K562 (cell line): ENCODE measurements at regions not wholly inside any gene's neighbourhood (a gene's known extent, or its start where the extent isn't known, plus 50 kb on each side); places are given as distances from the start of the nearest gene placed in this dataset.

Source experiments
- ATAC-seq: fragments of 200-7000 bp; cut with Tn5 transposase; 3 replicates; pipeline ENCODE4 v1.9.1; 2020; ENCODE audit warnings: moderate library complexity
- BruUV-seq: library from RNA; stranded (reverse); fragments of 400-500 nt; replicated peaks from 2 replicates; lab custom pipeline; 2021; lab: Mats Ljungman, UMichigan
- CTCF ChIA-PET: fragments of 300-600 bp; formaldehyde crosslinking; extraction: SDS; loops from one replicate; lab custom pipeline; 2021; ENCODE audit warnings: low intra/inter-chr PET ratio; lab: Yijun Ruan, JAX
- POLR2A ChIA-PET: fragments of 300-600, 350-650 bp; sonication (Branson Sonifier 250); formaldehyde crosslinking; extraction: SDS; loops from one replicate; lab custom pipeline; 2021; ENCODE audit warnings: antibody characterized with exemption, inconsistent platforms; lab: Yijun Ruan, JAX
- DNase-seq, 4 experiments: peaks; one replicate each; pipeline versions ENCODE4 v3.0.0 to v3.0.0-alpha.2; 2011 to 2018; ENCODE audit warnings: low spot score in 3 of 4, mixed read lengths in 3 of 4; ENCODE audit errors: extremely low read depth in 1 of 4
- FAIRE-seq: peaks from 2 replicates; lab custom pipeline; 2011; peaks lifted over from hg19 to GRCh38; lab: Jason Lieb, UNC
- H2AFZ ChIP-seq: 2 replicates; pipeline ENCODE4 v1.6.0; 2011; ENCODE audit warnings: low read depth, low read length, control low read depth, inconsistent platforms
- H3K27ac ChIP-seq: fragments of 200-600 bp; 3 replicates; pipeline ENCODE4 v1.8.0; 2011; ENCODE audit warnings: low read depth, mild to moderate bottlenecking, control low read depth, inconsistent platforms, low read length, moderate library complexity, mixed read lengths; ENCODE audit errors: extremely low read depth
- H3K27me3 ChIP-seq, 2 experiments: fragments of 300-600 bp in 1 of 2; 2 replicates in 1 of 2; 3 replicates in 1 of 2; pipeline versions ENCODE4 v1.6.0 to v1.8.0; 2011; ENCODE audit warnings: inconsistent platforms in 2 of 2, low read length in 2 of 2, mild to moderate bottlenecking in 1 of 2, mixed read lengths in 1 of 2, moderate library complexity in 1 of 2; ENCODE audit not compliant: control insufficient read depth in 2 of 2, insufficient read depth in 2 of 2
- H3K36me3 ChIP-seq: fragments of 300-600 bp; 3 replicates; pipeline ENCODE4 v1.8.0; 2011; ENCODE audit warnings: mild to moderate bottlenecking, low read length, inconsistent platforms; ENCODE audit not compliant: control insufficient read depth, insufficient read depth
- H3K4me1 ChIP-seq, 2 experiments: fragments of 200-600 bp in 1 of 2; replicated peaks in 1 of 2; 2 replicates in 1 of 2; 3 replicates in 1 of 2; pipeline versions ENCODE4 v1.5.1 to v1.8.0; 2011; ENCODE audit warnings: inconsistent platforms in 2 of 2, low read length in 2 of 2, mild to moderate bottlenecking in 1 of 2, mixed read lengths in 1 of 2, moderate library complexity in 1 of 2; ENCODE audit not compliant: control insufficient read depth in 2 of 2, insufficient read depth in 2 of 2
- H3K4me2 ChIP-seq: 2 replicates; pipeline ENCODE4 v1.6.1; 2011; ENCODE audit warnings: low read length, control low read depth, inconsistent platforms, mixed read lengths; ENCODE audit not compliant: insufficient read depth
- H3K4me3 ChIP-seq: fragments of 200-600 bp; sonication (generic), shearing (Covaris generic); 2 replicates; pipeline ENCODE4 v1.5.1; 2016; ENCODE audit warnings: control low read depth, inconsistent platforms
- H3K79me2 ChIP-seq: fragments of 200-600 bp; 3 replicates; pipeline ENCODE4 v1.8.0; 2011; ENCODE audit warnings: low read length, inconsistent platforms; ENCODE audit not compliant: control insufficient read depth, insufficient read depth
- H3K9ac ChIP-seq, 2 experiments: 2 replicates each; pipeline versions ENCODE4 v1.6.0 to v1.6.1; 2011; ENCODE audit warnings: low read depth in 2 of 2, low read length in 2 of 2, control low read depth in 1 of 2, inconsistent platforms in 1 of 2, mild to moderate bottlenecking in 1 of 2, mixed read lengths in 1 of 2; ENCODE audit not compliant: insufficient read depth in 1 of 2
- H3K9me1 ChIP-seq: one replicate; pipeline ENCODE4 v1.6.0; 2011; ENCODE audit warnings: inconsistent platforms, mild to moderate bottlenecking, low read length, moderate library complexity; ENCODE audit not compliant: control insufficient read depth, insufficient read depth
- H3K9me3 ChIP-seq: replicated peaks from 2 replicates; pipeline ENCODE4 v1.5.1; 2011; ENCODE audit warnings: low read depth, low read length, inconsistent platforms; ENCODE audit not compliant: control insufficient read depth, insufficient read depth
- H4K20me1 ChIP-seq: replicated peaks from 2 replicates; pipeline ENCODE4 v1.6.1; 2011; ENCODE audit warnings: low read length, inconsistent platforms, mixed read lengths; ENCODE audit not compliant: control insufficient read depth, insufficient read depth
- HMBOX1 ChIP-seq: sonication (generic); IDR thresholded peaks from 2 replicates; pipeline ENCODE4 v1.6.1; 2016
- MECOM ChIP-seq: fragments of 250-450 bp; sonication (Bioruptor Pico); IDR thresholded peaks from 2 replicates; pipeline ENCODE4 v1.8.0; 2022; ENCODE audit warnings: inconsistent platforms
- MYNN ChIP-seq, 2 experiments: sonication (generic); formaldehyde crosslinking in 1 of 2; IDR thresholded peaks; 2 replicates each; pipeline versions ENCODE4 v1.5.0 to v1.6.1; 2016 to 2020; ENCODE audit warnings: antibody characterized with exemption in 1 of 2, missing genetic modification reagents in 1 of 2
- NONO ChIP-seq, 2 experiments: fragments of 200-400 bp in 1 of 2; fragments of 450-650 bp in 1 of 2; formaldehyde crosslinking in 1 of 2; IDR thresholded peaks; 2 replicates each; pipeline ENCODE4 v1.6.1; 2017; ENCODE audit warnings: low read depth in 2 of 2, mild to moderate bottlenecking in 2 of 2, moderate library complexity in 2 of 2, low read length in 1 of 2
- PHB2 ChIP-seq: fragments of 450-650 bp; IDR thresholded peaks from 2 replicates; pipeline ENCODE4 v1.6.1; 2017; ENCODE audit warnings: low read depth
- ZNF511 ChIP-seq: sonication (generic); formaldehyde crosslinking; IDR thresholded peaks from 2 replicates; pipeline ENCODE4 v1.8.0; 2022; ENCODE audit warnings: mild to moderate bottlenecking, missing genetic modification reagents
- WGBS: fragments of 100-300 bp; shearing (Covaris generic); methylation state at CpG from one replicate; pipeline ENCODE4 v1.1.6; 2016; ENCODE audit warnings: low coverage, mixed read lengths; ENCODE audit not compliant: insufficient coverage; ENCODE audit errors: missing lambda C conversion rate; 5-methylcytosine and 5-hydroxymethylcytosine counted together
- in situ Hi-C: fragments of 300-500 bp; cut with MboI; formaldehyde crosslinking; loops from 4 replicates; pipeline ENCODE4 v1.15.0; 2018; ENCODE audit warnings: inconsistent platforms, mixed read lengths
- intact Hi-C: fragments of 100-400 bp; cut with micrococcal nuclease; formaldehyde crosslinking; loops from 2 replicates; pipeline ENCODE4 v1.14.2; 2022

- in situ Hi-C loops (no loop called here), intact Hi-C loops (no loop called here)
- no peak overlapping the region for H3K9ac ChIP-seq
- no peak overlapping the region for H3K4me2 ChIP-seq
- H2AFZ ChIP-seq = no peak overlapping the region
- CTCF ChIA-PET = no interaction called here
- H3K27me3 ChIP-seq = peaks cover 3 to 33% of the 10 kb centered on the region in 2 experiments
- DNase-seq = no peak
- no peak for FAIRE-seq
- no peaks in the 10 kb centered on the region for H3K9me1 ChIP-seq
- H4K20me1 ChIP-seq = no peaks in the 10 kb centered on the region
- TF ChIP-seq ZNF511 (CRISPR knock-in tag) (no peak), MECOM (CRISPR knock-in tag) (no peak), HMBOX1 (no peak), MYNN (IDR thresholded peaks at IDR 0.05) (no peak), MYNN (CRISPR knock-in tag; IDR thresholded peaks at IDR 0.05) (no peak), PHB2 (no peak), NONO (IDR thresholded peaks at IDR 0.05; ENCODE audit: low read depth in 2 of 2, low read length in 1 of 2) (no peak)
- peak; percentile 53 for ATAC-seq
- H3K79me2 ChIP-seq = no peaks in the 10 kb centered on the region
- H3K4me3 ChIP-seq = no peak overlapping the region
- POLR2A ChIA-PET = no interaction called here
- H3K36me3 ChIP-seq = no peaks in the 10 kb centered on the region
- BruUV-seq = no TSS peak
- H3K9me3 ChIP-seq = no peaks in the 10 kb centered on the region
- H3K4me1 ChIP-seq = peaks cover 0 to 2% of the 10 kb centered on the region in 2 experiments; a peak in 1 of 5 replicates
- WGBS = 3% methylated on average over 7 of the region's 7 CpGs
- H3K27ac ChIP-seq = no peak overlapping the region
Measured at GRCh38 chr12:30837595-30837994, 82.8 kb upstream of the CAPRIN2 start.
